ENCODE measurements at regions not wholly inside any gene's neighbourhood (a gene's known extent, or its start where the extent isn't known, plus 50 kb on each side); places are given as distances from the start of the nearest gene placed in this dataset.

GRCh38 chr6:138007014-138007472 lies 100.2 kb downstream of the PERP start:
- peak; percentile 39 to 64 (median 54) for DNase-seq

- no peak for DNase-seq
These were observed 98.4 kb downstream of the PERP start for GRCh38 chr6:138008791-138009190.

GRCh38 chr6:138011413-138011812 lies 95.8 kb downstream of the PERP start:
- no peak for DNase-seq

- DNase-seq: no peak
These were observed 94.5 kb downstream of the PERP start for GRCh38 chr6:138012682-138013081.

GRCh38 chr6:138013959-138014358 lies 93.3 kb downstream of the PERP start:
- no peak for DNase-seq

- DNase-seq: peak; percentile 8 to 52 (median 28)
These were observed 90.0 kb downstream of the PERP start for GRCh38 chr6:138017166-138017757.

GRCh38 chr6:138018297-138018696 lies 88.9 kb downstream of the PERP start:
- no peak for DNase-seq

- no peak for DNase-seq
These were observed 81.7 kb downstream of the PERP start for GRCh38 chr6:138025528-138025978.

- DNase-seq: no peak
These were observed 80.9 kb downstream of the PERP start for GRCh38 chr6:138026342-138026741.

GRCh38 chr6:138028893-138029292 lies 78.3 kb downstream of the PERP start:
- no peak for DNase-seq

GRCh38 chr6:138030872-138031271 lies 76.3 kb downstream of the PERP start:
- DNase-seq: no peak

- no peak for DNase-seq
These were observed 75.8 kb downstream of the PERP start for GRCh38 chr6:138031417-138031816.

GRCh38 chr6:138031850-138032249 lies 75.4 kb downstream of the PERP start:
- no peak for DNase-seq

- no peak for DNase-seq
These were observed 74.6 kb downstream of the PERP start for GRCh38 chr6:138032571-138032970.

- DNase-seq: no peak
These were observed 73.0 kb downstream of the PERP start for GRCh38 chr6:138034229-138034628.

- no peak for DNase-seq
These were observed 72.1 kb downstream of the PERP start for GRCh38 chr6:138035070-138035469.

- DNase-seq: no peak
These were observed 71.1 kb downstream of the PERP start for GRCh38 chr6:138036111-138036510.

- DNase-seq: no peak
These were observed 70.2 kb downstream of the PERP start for GRCh38 chr6:138037009-138037504.

GRCh38 chr6:138038142-138038870 lies 68.9 kb downstream of the PERP start:
- DNase-seq: no peak
